Peyer's patch (tissue), 4 donors: ENCODE measurements at regions not wholly inside any gene's neighbourhood (a gene's known extent, or its start where the extent isn't known, plus 50 kb on each side); places are given as distances from the start of the nearest gene placed in this dataset.
"Not testable (repeated sequence)": the region's sequence is repeated elsewhere in the genome, so short reads cannot be mapped to it uniquely, and the experiment has no call there.

Experiments
- DNase-seq, 3 donors: peaks; one replicate each; pipeline ENCODE4 v3.0.0-alpha.2; 2017 to 2019
- H3K27ac ChIP-seq, 4 donors: fragments of 200-600 bp; sonication (generic); one replicate each; pipeline ENCODE4 v1.5.1; 2016 to 2019
- H3K27me3 ChIP-seq, 2 donors: fragments of 200-600 bp; sonication (generic); one replicate each; pipeline ENCODE4 v1.5.1; 2019
- H3K36me3 ChIP-seq, 3 donors: fragments of 200-600 bp; sonication (generic); one replicate each; pipeline ENCODE4 v1.5.1; 2016 to 2019
- H3K4me1 ChIP-seq, 4 donors: fragments of 200-600 bp; sonication (generic); one replicate each; pipeline ENCODE4 v1.5.1; 2016 to 2019
- H3K4me3 ChIP-seq, 4 donors: fragments of 200-600 bp; sonication (generic); 1 replicate in 3 of 4; 2 replicates in 1 of 4; pipeline ENCODE4 v1.5.1; 2016 to 2019; ENCODE audit warnings: mild to moderate bottlenecking in 1 of 4
- H3K9me3 ChIP-seq, 4 donors: fragments of 200-600 bp; sonication (generic); one replicate each; pipeline ENCODE4 v1.5.1; 2016 to 2019; ENCODE audit warnings: mild to moderate bottlenecking in 1 of 4
- CTCF ChIP-seq, 6 experiments: fragments of 450-650 bp in 4 of 6; fragments of 200-600 bp in 2 of 6; sonication (generic) in 1 of 6; IDR thresholded peaks; one replicate each; pipeline ENCODE4 v1.5.1; 2017 to 2019; ENCODE audit warnings: antibody characterized with exemption in 6 of 6, mild to moderate bottlenecking in 3 of 6, moderate library complexity in 1 of 6
- POLR2A ChIP-seq, 2 donors: fragments of 450-650 bp; IDR thresholded peaks; one replicate each; pipeline ENCODE4 v1.5.1; 2017; ENCODE audit warnings: antibody characterized with exemption in 2 of 2, mild to moderate bottlenecking in 2 of 2, moderate library complexity in 2 of 2

- no peak for TF ChIP-seq POLR2A (IDR thresholded peaks at IDR 0.05)
- TF ChIP-seq CTCF (IDR thresholded peaks at IDR 0.05), result no peak
- no peak for DNase-seq
- Histone ChIP-seq H3K4me3 (no peak overlapping the region), H3K9me3 (no peaks in the 10 kb centered on the region), H3K4me1 (no peaks in the 10 kb centered on the region), H3K27ac (no peak overlapping the region), H3K36me3 (no peaks in the 10 kb centered on the region), H3K27me3 (no peaks in the 10 kb centered on the region)
Measured at GRCh38 chr10:94155722-94156271, 162.1 kb downstream of the PLCE1 start.

GRCh38 chr10:94156453-94156852 lies 162.7 kb downstream of the PLCE1 start:
- Histone ChIP-seq H3K9me3 (no peaks in the 10 kb centered on the region), H3K36me3 (no peaks in the 10 kb centered on the region), H3K4me3 (no peak overlapping the region), H3K27ac (no peak overlapping the region), H3K4me1 (no peaks in the 10 kb centered on the region), H3K27me3 (no peaks in the 10 kb centered on the region)
- DNase-seq, result no peak
- TF ChIP-seq POLR2A (IDR thresholded peaks at IDR 0.05) (no peak), CTCF (IDR thresholded peaks at IDR 0.05) (no peak)

GRCh38 chr10:94165158-94165611 lies 171.5 kb downstream of the PLCE1 start:
- not testable (repeated sequence) for H3K27ac ChIP-seq, H3K4me1 ChIP-seq, H3K27me3 ChIP-seq, H3K36me3 ChIP-seq, H3K9me3 ChIP-seq, H3K4me3 ChIP-seq, DNase-seq

- TF ChIP-seq POLR2A (IDR thresholded peaks at IDR 0.05), result no peak
- TF ChIP-seq CTCF (IDR thresholded peaks at IDR 0.05), result no peak
- Histone ChIP-seq H3K4me1 (no peaks in the 10 kb centered on the region), H3K4me3 (no peak overlapping the region), H3K36me3 (no peaks in the 10 kb centered on the region), H3K9me3 (no peaks in the 10 kb centered on the region), H3K27ac (no peak overlapping the region), H3K27me3 (no peaks in the 10 kb centered on the region)
- no peak for DNase-seq
Measured at GRCh38 chr10:94172332-94172731, 178.6 kb downstream of the PLCE1 start.

- H3K4me1 ChIP-seq, result no peaks in the 10 kb centered on the region
- no peaks in the 10 kb centered on the region for H3K36me3 ChIP-seq
- no peaks in the 10 kb centered on the region for H3K27me3 ChIP-seq
- TF ChIP-seq CTCF (IDR thresholded peaks at IDR 0.05) (no peak), POLR2A (IDR thresholded peaks at IDR 0.05) (no peak)
- no peak for DNase-seq
- H3K4me3 ChIP-seq, result no peak overlapping the region
- no peaks in the 10 kb centered on the region for H3K9me3 ChIP-seq
- no peak overlapping the region for H3K27ac ChIP-seq
Measured at GRCh38 chr10:94173594-94173993, 179.9 kb downstream of the PLCE1 start.

- no peak for DNase-seq
- H3K4me3 ChIP-seq, result no peak overlapping the region
- no peaks in the 10 kb centered on the region for H3K27me3 ChIP-seq
- H3K36me3 ChIP-seq, result no peaks in the 10 kb centered on the region
- H3K27ac ChIP-seq, result no peak overlapping the region
- TF ChIP-seq CTCF (IDR thresholded peaks at IDR 0.05) (no peak), POLR2A (IDR thresholded peaks at IDR 0.05) (no peak)
- no peaks in the 10 kb centered on the region for H3K9me3 ChIP-seq
- H3K4me1 ChIP-seq, result no peaks in the 10 kb centered on the region
Measured at GRCh38 chr10:94174838-94175237, 181.1 kb downstream of the PLCE1 start.
